ENCODE measurements at regions not wholly inside any gene's neighbourhood (a gene's known extent, or its start where the extent isn't known, plus 50 kb on each side); places are given as distances from the start of the nearest gene placed in this dataset.
"Not testable (repeated sequence)": the region's sequence is repeated elsewhere in the genome, so short reads cannot be mapped to it uniquely, and the experiment has no call there.

- no peak for FAIRE-seq
- DNase-seq (ENCODE audit: insufficient read length, low spot score), result no peak
- TF ChIP-seq CTCF (IDR thresholded peaks at IDR 0.05; ENCODE audit: insufficient read depth, missing control alignments), result no peak
These were observed 132.6 kb downstream of the FHIP1A start for GRCh38 chr4:151541389-151542071.

- DNase-seq (ENCODE audit: insufficient read length, low spot score) (no peak), FAIRE-seq (no peak)
- no peak for TF ChIP-seq CTCF (IDR thresholded peaks at IDR 0.05; ENCODE audit: insufficient read depth, missing control alignments)
These were observed 139.7 kb downstream of the FHIP1A start for GRCh38 chr4:151548708-151549107.

GRCh38 chr4:151549378-151549777 is 140.4 kb downstream of the FHIP1A start:
- not testable (repeated sequence) for FAIRE-seq; DNase-seq (ENCODE audit: insufficient read length, low spot score)

GRCh38 chr4:151553874-151554273 is 144.9 kb downstream of the FHIP1A start:
- FAIRE-seq (no peak), DNase-seq (ENCODE audit: insufficient read length, low spot score) (no peak)
- no peak for TF ChIP-seq CTCF (IDR thresholded peaks at IDR 0.05; ENCODE audit: insufficient read depth, missing control alignments)

- DNase-seq (ENCODE audit: insufficient read length, low spot score) (no peak), FAIRE-seq (no peak)
- TF ChIP-seq CTCF (IDR thresholded peaks at IDR 0.05; ENCODE audit: insufficient read depth, missing control alignments), result no peak
These were observed 146.4 kb downstream of the FHIP1A start for GRCh38 chr4:151555151-151555945.

- FAIRE-seq, result no peak
- no peak for TF ChIP-seq CTCF (IDR thresholded peaks at IDR 0.05; ENCODE audit: insufficient read depth, missing control alignments)
- DNase-seq (ENCODE audit: insufficient read length, low spot score), result no peak
These were observed 149.6 kb downstream of the FHIP1A start for GRCh38 chr4:151558496-151559113.

- FAIRE-seq (peak; percentile 86), DNase-seq (ENCODE audit: insufficient read length, low spot score) (no peak)
- no peak for TF ChIP-seq CTCF (IDR thresholded peaks at IDR 0.05; ENCODE audit: insufficient read depth, missing control alignments)
These were observed 150.6 kb downstream of the FHIP1A start for GRCh38 chr4:151559595-151559994.
